ENCODE measurements at regions not wholly inside any gene's neighbourhood (a gene's known extent, or its start where the extent isn't known, plus 50 kb on each side); places are given as distances from the start of the nearest gene placed in this dataset.
"Not testable (repeated sequence)": the region's sequence is repeated elsewhere in the genome, so short reads cannot be mapped to it uniquely, and the experiment has no call there.

DNA sequence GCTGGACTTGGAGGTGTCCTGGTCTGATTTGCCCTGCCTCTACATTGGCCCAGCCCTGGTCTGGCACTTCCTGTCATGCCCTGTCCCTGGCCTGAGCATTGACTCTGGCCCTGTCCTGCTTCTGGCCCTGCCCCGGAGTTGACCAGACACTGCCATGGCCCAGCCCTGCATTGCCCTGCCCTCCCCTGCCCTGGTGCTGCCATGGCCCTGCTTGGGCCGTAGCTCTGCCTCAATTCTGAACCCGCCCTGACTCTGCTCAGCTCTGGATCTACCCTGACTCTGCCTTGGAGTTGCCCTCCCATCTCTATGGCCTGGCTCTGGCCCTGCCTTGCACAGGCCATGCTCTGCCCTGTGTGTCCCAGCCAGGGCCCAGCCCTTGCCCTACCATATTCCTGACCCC, 647.1 kb downstream of the ZNF37A start:
- H3K4me1 ChIP-seq, result no peaks in the 10 kb centered on the region
- intact Hi-C loops (cut with DNase I; ENCODE audit: low total_unique reads), result no loop called here
- H3K9me3 ChIP-seq, result peaks cover 0 to 64% (median 24%) of the 10 kb centered on the region in 4 donors
- no peaks in the 10 kb centered on the region for H3K36me3 ChIP-seq
- DNase-seq, result no peak
- no peak overlapping the region for H3K4me3 ChIP-seq
- 67 to 86% (median 75%) methylated on average over 3 of the region's 3 CpGs for WGBS, 5 donors
- no peaks in the 10 kb centered on the region for H3K27me3 ChIP-seq
- TF ChIP-seq CTCF (IDR thresholded peaks at IDR 0.05), result no peak
- TF ChIP-seq POLR2A (IDR thresholded peaks at IDR 0.05), result no peak
- TF ChIP-seq POLR2AphosphoS5 (IDR thresholded peaks at IDR 0.05), result no peak
- TF ChIP-seq EP300 (IDR thresholded peaks at IDR 0.05), result no peak
- H3K27ac ChIP-seq, result no peak overlapping the region

DNA sequence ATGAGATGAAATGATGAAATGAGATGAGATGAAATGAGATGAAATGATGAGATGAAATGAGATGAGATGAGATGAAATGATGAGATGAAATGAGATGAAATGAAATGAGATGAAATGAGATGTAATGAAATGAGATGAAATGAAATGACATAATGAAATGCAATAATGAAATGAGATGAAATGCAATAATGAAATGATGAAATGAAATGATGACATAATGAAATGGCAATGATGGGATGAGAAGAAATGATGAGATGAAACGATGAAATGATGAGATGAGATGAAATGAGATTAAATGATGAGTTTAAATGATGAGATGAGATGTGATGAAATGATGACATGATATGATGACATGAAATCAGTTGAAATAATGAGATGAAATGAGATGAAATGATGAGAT, 650.3 kb downstream of the ZNF37A start:
- H3K36me3 ChIP-seq; H3K27ac ChIP-seq; H3K4me1 ChIP-seq; H3K27me3 ChIP-seq; DNase-seq; H3K4me3 ChIP-seq; intact Hi-C loops (cut with DNase I; ENCODE audit: low total_unique reads): not testable (repeated sequence)
- 37 to 68% (median 50%) methylated on average over 1 of the region's 1 CpG for WGBS, 5 donors
- peaks cover 0 to 34% (median 14%) of the 10 kb centered on the region in 4 donors for H3K9me3 ChIP-seq

- peaks cover 0 to 22% (median 9%) of the 10 kb centered on the region in 4 donors for H3K9me3 ChIP-seq
- H3K36me3 ChIP-seq; H3K4me3 ChIP-seq; DNase-seq; H3K27me3 ChIP-seq; H3K4me1 ChIP-seq; H3K27ac ChIP-seq; intact Hi-C loops (cut with DNase I; ENCODE audit: low total_unique reads): not testable (repeated sequence)
- 0 to 81% (median 52%) methylated on average over 1 of the region's 1 CpG for WGBS, 5 donors
Observed at GRCh38 chr10:38746065-38746464, 651.9 kb downstream of the ZNF37A start.
